Stimulated activated naive CD8-positive, alpha-beta T cell treated with anti-CD3 and anti-CD28 coated beads, Interleukin-15, Interleukin-2, amounts not matched to agents 100 U/mL and 50 U/mL, for 24 hours (primary cell): ENCODE measurements at regions not wholly inside any gene's neighbourhood (a gene's known extent, or its start where the extent isn't known, plus 50 kb on each side); places are given as distances from the start of the nearest gene placed in this dataset.
A peak's percentile ranks its signal among the peaks of the same experiment; 100 is the strongest.

Experiments used
- ATAC-seq: fragments of 150-1000 bp; cut with Tn5 transposase; one replicate; pipeline ENCODE4 v1.10.0; 2021
- DNase-seq: peaks from one replicate; pipeline ENCODE4 v3.0.0; 2021

- ATAC-seq = no peak
- DNase-seq = no peak
These were observed 137.4 kb upstream of the AKR1E2 start for GRCh38 chr10:4688601-4689000.

- DNase-seq (no peak), ATAC-seq (no peak)
These were observed 137.8 kb upstream of the AKR1E2 start for GRCh38 chr10:4688168-4688567.

- DNase-seq (no peak), ATAC-seq (no peak)
These were observed 138.6 kb upstream of the AKR1E2 start for GRCh38 chr10:4687397-4687796.

GRCh38 chr10:4686644-4686996 is 139.4 kb upstream of the AKR1E2 start:
- DNase-seq (peak; percentile 16), ATAC-seq (peak; percentile 91)

GRCh38 chr10:4685904-4686643 is 139.9 kb upstream of the AKR1E2 start:
- ATAC-seq (peak; percentile 71), DNase-seq (no peak)

GRCh38 chr10:4685491-4685890 is 140.5 kb upstream of the AKR1E2 start:
- DNase-seq = no peak
- no peak for ATAC-seq

- no peak for ATAC-seq
- DNase-seq = no peak
These were observed 141.6 kb upstream of the AKR1E2 start for GRCh38 chr10:4684434-4684833.

GRCh38 chr10:4683838-4684237 is 142.2 kb upstream of the AKR1E2 start:
- DNase-seq (no peak), ATAC-seq (no peak)

GRCh38 chr10:4683137-4683536 is 142.9 kb upstream of the AKR1E2 start:
- ATAC-seq (no peak), DNase-seq (no peak)

GRCh38 chr10:4678951-4679671 is 146.9 kb upstream of the AKR1E2 start:
- DNase-seq (no peak), ATAC-seq (no peak)

- ATAC-seq (no peak), DNase-seq (no peak)
These were observed 147.7 kb upstream of the AKR1E2 start for GRCh38 chr10:4678023-4678950.

- no peak for DNase-seq
- ATAC-seq = no peak
These were observed 148.5 kb upstream of the AKR1E2 start for GRCh38 chr10:4677296-4678021.

GRCh38 chr10:4676566-4676965 is 149.4 kb upstream of the AKR1E2 start:
- ATAC-seq (no peak), DNase-seq (no peak)

GRCh38 chr10:4675808-4676207 is 150.2 kb upstream of the AKR1E2 start:
- no peak for ATAC-seq
- no peak for DNase-seq

GRCh38 chr10:4673279-4674040 is 152.5 kb upstream of the AKR1E2 start:
- no peak for DNase-seq
- no peak for ATAC-seq

GRCh38 chr10:4672201-4672600 is 153.8 kb upstream of the AKR1E2 start:
- ATAC-seq = no peak
- no peak for DNase-seq

- ATAC-seq (no peak), DNase-seq (no peak)
These were observed 154.4 kb upstream of the AKR1E2 start for GRCh38 chr10:4671451-4672145.

- no peak for ATAC-seq
- DNase-seq = no peak
These were observed 155.3 kb upstream of the AKR1E2 start for GRCh38 chr10:4670737-4671136.

- ATAC-seq = no peak
- DNase-seq = no peak
These were observed 156.4 kb upstream of the AKR1E2 start for GRCh38 chr10:4669585-4669984.

GRCh38 chr10:4663162-4663992 is 162.6 kb upstream of the AKR1E2 start:
- DNase-seq (no peak), ATAC-seq (peak; percentile 73)
